PC-9 (cell line): ENCODE measurements at regions not wholly inside any gene's neighbourhood (a gene's known extent, or its start where the extent isn't known, plus 50 kb on each side); places are given as distances from the start of the nearest gene placed in this dataset.
"Not testable (repeated sequence)": the region's sequence is repeated elsewhere in the genome, so short reads cannot be mapped to it uniquely, and the experiment has no call there.

Experiments
- EZH2 ChIP-seq: fragments of 200-600 bp; sonication (generic); IDR thresholded peaks from 2 replicates; pipeline ENCODE4 v1.8.0; 2017; ENCODE audit warnings: antibody characterized with exemption, low read depth
- TF ChIP-seq, protein P1 (sequence below): fragments of 200-600 bp; sonication (generic); conservative IDR thresholded peaks from 2 replicates; pipeline ENCODE4 v1.6.1; 2017; ENCODE audit warnings: mixed run types, antibody characterized with exemption, mild to moderate bottlenecking, moderate library complexity

DNA sequence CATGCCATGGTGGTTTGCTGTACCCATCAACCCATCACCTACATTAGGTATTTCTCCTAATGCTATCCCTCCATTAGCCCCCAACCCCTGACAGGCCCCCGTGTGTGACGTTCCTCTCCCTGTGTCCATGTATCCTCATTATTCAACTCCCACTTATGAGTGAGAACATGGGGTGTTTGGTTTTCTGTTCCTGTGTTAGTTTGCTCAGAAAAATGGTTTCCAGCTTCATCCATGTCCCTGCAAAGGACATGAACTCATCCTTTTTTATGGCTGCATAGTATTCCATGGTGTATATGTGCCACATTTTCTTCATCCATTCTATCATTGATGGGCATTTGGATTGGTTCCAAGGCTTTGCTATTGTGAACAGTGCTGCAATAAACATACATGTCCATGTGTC, 89.0 kb upstream of the EHBP1 start:
- TF ChIP-seq, protein P1, sequence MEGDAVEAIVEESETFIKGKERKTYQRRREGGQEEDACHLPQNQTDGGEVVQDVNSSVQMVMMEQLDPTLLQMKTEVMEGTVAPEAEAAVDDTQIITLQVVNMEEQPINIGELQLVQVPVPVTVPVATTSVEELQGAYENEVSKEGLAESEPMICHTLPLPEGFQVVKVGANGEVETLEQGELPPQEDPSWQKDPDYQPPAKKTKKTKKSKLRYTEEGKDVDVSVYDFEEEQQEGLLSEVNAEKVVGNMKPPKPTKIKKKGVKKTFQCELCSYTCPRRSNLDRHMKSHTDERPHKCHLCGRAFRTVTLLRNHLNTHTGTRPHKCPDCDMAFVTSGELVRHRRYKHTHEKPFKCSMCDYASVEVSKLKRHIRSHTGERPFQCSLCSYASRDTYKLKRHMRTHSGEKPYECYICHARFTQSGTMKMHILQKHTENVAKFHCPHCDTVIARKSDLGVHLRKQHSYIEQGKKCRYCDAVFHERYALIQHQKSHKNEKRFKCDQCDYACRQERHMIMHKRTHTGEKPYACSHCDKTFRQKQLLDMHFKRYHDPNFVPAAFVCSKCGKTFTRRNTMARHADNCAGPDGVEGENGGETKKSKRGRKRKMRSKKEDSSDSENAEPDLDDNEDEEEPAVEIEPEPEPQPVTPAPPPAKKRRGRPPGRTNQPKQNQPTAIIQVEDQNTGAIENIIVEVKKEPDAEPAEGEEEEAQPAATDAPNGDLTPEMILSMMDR, result not testable (repeated sequence)
- TF ChIP-seq EZH2, result not testable (repeated sequence)
